CD4-positive, alpha-beta T cell treated with Interferon alpha-2 for 1 hour (primary cell): ENCODE measurements at regions not wholly inside any gene's neighbourhood (a gene's known extent, or its start where the extent isn't known, plus 50 kb on each side); places are given as distances from the start of the nearest gene placed in this dataset.

Experiments used
- DNase-seq, 2 donors: peaks; one replicate each; pipeline ENCODE4 v3.0.0-alpha.2; 2020 to 2022

GRCh38 chr20:12763406-12763805, 245.4 kb upstream of the SPTLC3 start:
- DNase-seq, result no peak

- no peak for DNase-seq
Observed at GRCh38 chr20:12764053-12764452, 244.7 kb upstream of the SPTLC3 start.

- no peak for DNase-seq
Observed at GRCh38 chr20:12764851-12765250, 243.9 kb upstream of the SPTLC3 start.

- no peak for DNase-seq
Observed at GRCh38 chr20:12773936-12774335, 234.8 kb upstream of the SPTLC3 start.

GRCh38 chr20:12775041-12775440, 233.7 kb upstream of the SPTLC3 start:
- DNase-seq, result no peak

GRCh38 chr20:12777016-12777415, 231.8 kb upstream of the SPTLC3 start:
- no peak for DNase-seq

- no peak for DNase-seq
Observed at GRCh38 chr20:12786276-12786675, 222.5 kb upstream of the SPTLC3 start.

GRCh38 chr20:12788632-12789299, 220.0 kb upstream of the SPTLC3 start:
- DNase-seq, result no peak

- no peak for DNase-seq
Observed at GRCh38 chr20:12790859-12791258, 217.9 kb upstream of the SPTLC3 start.

- no peak for DNase-seq
Observed at GRCh38 chr20:12798286-12798685, 210.5 kb upstream of the SPTLC3 start.

GRCh38 chr20:12808006-12808567, 200.7 kb upstream of the SPTLC3 start:
- DNase-seq, result no peak

- no peak for DNase-seq
Observed at GRCh38 chr20:12815231-12815768, 193.5 kb upstream of the SPTLC3 start.

- DNase-seq, result no peak
Observed at GRCh38 chr20:12815778-12816408, 192.9 kb upstream of the SPTLC3 start.

- DNase-seq, result no peak
Observed at GRCh38 chr20:12821249-12821648, 187.5 kb upstream of the SPTLC3 start.

GRCh38 chr20:12823734-12824133, 185.0 kb upstream of the SPTLC3 start:
- DNase-seq, result no peak

- DNase-seq, result no peak
Observed at GRCh38 chr20:12824328-12825225, 184.2 kb upstream of the SPTLC3 start.

- DNase-seq, result no peak
Observed at GRCh38 chr20:12825226-12825595, 183.6 kb upstream of the SPTLC3 start.

GRCh38 chr20:12827816-12828385, 180.9 kb upstream of the SPTLC3 start:
- no peak for DNase-seq

- no peak for DNase-seq
Observed at GRCh38 chr20:12829170-12829569, 179.6 kb upstream of the SPTLC3 start.

- DNase-seq, result no peak
Observed at GRCh38 chr20:12833861-12834260, 174.9 kb upstream of the SPTLC3 start.

GRCh38 chr20:12835999-12836398, 172.8 kb upstream of the SPTLC3 start:
- no peak for DNase-seq

GRCh38 chr20:12837646-12838045, 171.1 kb upstream of the SPTLC3 start:
- no peak for DNase-seq
